Heart left ventricle (tissue), 13 donors: ENCODE measurements at regions not wholly inside any gene's neighbourhood (a gene's known extent, or its start where the extent isn't known, plus 50 kb on each side); places are given as distances from the start of the nearest gene placed in this dataset.

Source experiments
- POLR2A ChIP-seq, 2 donors: fragments of 450-650 bp; IDR thresholded peaks; one replicate each; pipeline ENCODE4 v1.6.1; 2017; ENCODE audit warnings: antibody characterized with exemption in 2 of 2, mild to moderate bottlenecking in 2 of 2, moderate library complexity in 2 of 2
- TF ChIP-seq, protein P1 (sequence below), 12 donors: fragments of 200-600 bp; sonication (generic) in 4 of 12; IDR thresholded peaks; one replicate each; pipeline versions ENCODE4 v1.5.0 to v1.8.0; 2018 to 2022; ENCODE audit warnings: antibody characterized with exemption in 12 of 12, mild to moderate bottlenecking in 5 of 12
- donor health status: ischemic (EF 13 %, LVEDD 7.1; RV severe dilation, severe dysfunction).
- donor health status: DM: no; HTN: yes; CAD: no.
- donor health status: DM: no; HTN: no; CAD: no.
- donor health status: ischemic (EF 25% LVEDD 6.9; RV normal size, moderate dysfunction).
- donor health status: ischemic (EF 25% LVEDD 5.7; RV mildly dilated, moderate dysfunction).
- donor health status: ischemic (EF 35%, LVEDD 5.7; RV mildly dilated, moderate dysfunction).
- donor health status: nonischemic (EF 11% LVEDD 7.7; RV severe dilation, severe dysfunction).
- donor health status: DM: yes; HTN: yes; CAD: no.
- donor health status: PGD.
- donor health status: ischemic (EF 29% LVEDD 5.4; RV normal size, mild dysfunction).
- donor health status: nonischemic (EF 23%, LVEDD 6.1; RV moderate dilation, normal function).

DNA sequence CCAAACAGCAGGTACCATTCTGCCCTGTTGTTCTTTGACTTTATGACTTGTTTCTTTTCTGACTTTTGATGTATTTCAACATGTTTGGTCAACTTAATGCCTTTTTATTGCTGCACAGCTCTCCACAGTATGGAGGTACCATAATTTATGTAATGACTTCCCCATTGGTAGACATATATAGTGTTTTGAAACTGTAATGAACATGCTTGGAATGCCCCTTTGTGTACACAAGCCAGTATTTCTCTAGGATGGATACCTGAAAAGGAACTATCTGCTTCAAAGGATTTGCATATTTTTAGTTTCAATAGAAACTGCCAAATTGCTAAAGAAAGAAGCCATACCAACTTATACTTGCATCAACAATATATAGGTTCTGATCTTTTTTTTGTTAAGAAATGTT lies 66.1 kb downstream of the NOG start:
- no peak for TF ChIP-seq POLR2A (IDR thresholded peaks at IDR 0.05)
- TF ChIP-seq, protein P1, sequence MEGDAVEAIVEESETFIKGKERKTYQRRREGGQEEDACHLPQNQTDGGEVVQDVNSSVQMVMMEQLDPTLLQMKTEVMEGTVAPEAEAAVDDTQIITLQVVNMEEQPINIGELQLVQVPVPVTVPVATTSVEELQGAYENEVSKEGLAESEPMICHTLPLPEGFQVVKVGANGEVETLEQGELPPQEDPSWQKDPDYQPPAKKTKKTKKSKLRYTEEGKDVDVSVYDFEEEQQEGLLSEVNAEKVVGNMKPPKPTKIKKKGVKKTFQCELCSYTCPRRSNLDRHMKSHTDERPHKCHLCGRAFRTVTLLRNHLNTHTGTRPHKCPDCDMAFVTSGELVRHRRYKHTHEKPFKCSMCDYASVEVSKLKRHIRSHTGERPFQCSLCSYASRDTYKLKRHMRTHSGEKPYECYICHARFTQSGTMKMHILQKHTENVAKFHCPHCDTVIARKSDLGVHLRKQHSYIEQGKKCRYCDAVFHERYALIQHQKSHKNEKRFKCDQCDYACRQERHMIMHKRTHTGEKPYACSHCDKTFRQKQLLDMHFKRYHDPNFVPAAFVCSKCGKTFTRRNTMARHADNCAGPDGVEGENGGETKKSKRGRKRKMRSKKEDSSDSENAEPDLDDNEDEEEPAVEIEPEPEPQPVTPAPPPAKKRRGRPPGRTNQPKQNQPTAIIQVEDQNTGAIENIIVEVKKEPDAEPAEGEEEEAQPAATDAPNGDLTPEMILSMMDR (IDR thresholded peaks at IDR 0.05), result no peak
